BLaER1 treated with 17β-estradiol and CSF1 and Interleukin-3, amounts not matched to agents 10 nM and 100 nM (cell line): ENCODE measurements at regions not wholly inside any gene's neighbourhood (a gene's known extent, or its start where the extent isn't known, plus 50 kb on each side); places are given as distances from the start of the nearest gene placed in this dataset.
A peak's percentile ranks its signal among the peaks of the same experiment; 100 is the strongest.

Experiments used
- H3K27ac ChIP-seq, 11 experiments: shearing (Covaris generic); formaldehyde crosslinking; 2 replicates each; pipeline ENCODE4 v1.8.1; 2022
- H3K27me3 ChIP-seq, 11 experiments: shearing (Covaris generic); formaldehyde crosslinking; 2 replicates each; pipeline ENCODE4 v1.8.1; 2022
- H3K36me3 ChIP-seq, 11 experiments: shearing (Covaris generic); formaldehyde crosslinking; 2 replicates each; pipeline ENCODE4 v1.8.1; 2022
- H3K4me1 ChIP-seq, 10 experiments: shearing (Covaris generic); formaldehyde crosslinking; 2 replicates each; pipeline ENCODE4 v1.8.1; 2022
- H3K4me2 ChIP-seq, 11 experiments: shearing (Covaris generic); formaldehyde crosslinking; 2 replicates each; pipeline ENCODE4 v1.8.1; 2022
- H3K4me3 ChIP-seq, 10 experiments: shearing (Covaris generic); formaldehyde crosslinking; 2 replicates each; pipeline ENCODE4 v1.8.1; 2022
- H3K9ac ChIP-seq, 11 experiments: shearing (Covaris generic); formaldehyde crosslinking; 2 replicates each; pipeline ENCODE4 v1.8.1; 2022
- H3K9me3 ChIP-seq, 11 experiments: shearing (Covaris generic); formaldehyde crosslinking; replicated peaks in 1 of 11; 2 replicates each; pipeline ENCODE4 v1.8.1; 2022
- H4K20me1 ChIP-seq, 11 experiments: shearing (Covaris generic); formaldehyde crosslinking; 2 replicates each; pipeline ENCODE4 v1.8.1; 2022
- Cebpa-rat ChIP-seq, 11 experiments: shearing (Covaris generic); IDR thresholded peaks; 2 replicates each; pipeline ENCODE4 v1.8.1; 2022

- Histone ChIP-seq H3K9me3 (peaks cover 0 to 7% (median 4%) of the 10 kb centered on the region in 11 experiments; a peak in 6 of 22 replicates), H3K4me3 (no peak overlapping the region), H3K9ac (no peak overlapping the region), H3K36me3 (no peaks in the 10 kb centered on the region), H4K20me1 (peaks cover 0 to 26% (median 0%) of the 10 kb centered on the region in 11 experiments; a peak in 4 of 22 replicates), H3K4me2 (peak overlapping the region in 9 of 11 experiments; percentile 12 to 56 (median 41); a peak in 13 of 22 replicates), H3K27ac (no peak overlapping the region), H3K27me3 (peaks cover 0 to 7% (median 0%) of the 10 kb centered on the region in 11 experiments; a peak in 2 of 22 replicates), H3K4me1 (peaks cover 10 to 55% (median 34%) of the 10 kb centered on the region in 10 experiments)
- TF ChIP-seq Cebpa-rat (IDR thresholded peaks at IDR 0.05), result no peak
Observed at GRCh38 chr16:85353839-85354685, 241.8 kb upstream of the CIBAR2 start.

GRCh38 chr16:85354686-85355514 is 242.6 kb upstream of the CIBAR2 start:
- Histone ChIP-seq H3K36me3 (no peaks in the 10 kb centered on the region), H3K4me2 (peak overlapping the region in 9 of 11 experiments; percentile 12 to 56 (median 41); a peak in 16 of 22 replicates), H3K27ac (no peak overlapping the region), H4K20me1 (peaks cover 0 to 34% (median 0%) of the 10 kb centered on the region in 11 experiments; a peak in 4 of 22 replicates), H3K4me1 (peaks cover 18 to 64% (median 42%) of the 10 kb centered on the region in 10 experiments), H3K4me3 (no peak overlapping the region), H3K9ac (no peak overlapping the region), H3K9me3 (peaks cover 0 to 7% (median 4%) of the 10 kb centered on the region in 11 experiments; a peak in 6 of 22 replicates), H3K27me3 (peaks cover 0 to 9% (median 0%) of the 10 kb centered on the region in 11 experiments; a peak in 4 of 22 replicates)
- TF ChIP-seq Cebpa-rat (IDR thresholded peaks at IDR 0.05), result no peak

GRCh38 chr16:85355515-85355837 is 243.2 kb upstream of the CIBAR2 start:
- TF ChIP-seq Cebpa-rat (IDR thresholded peaks at IDR 0.05), result no peak
- peaks cover 0 to 38% (median 0%) of the 10 kb centered on the region in 11 experiments; a peak in 4 of 22 replicates for H4K20me1 ChIP-seq
- no peak overlapping the region for H3K27ac ChIP-seq
- H3K4me3 ChIP-seq, result no peak overlapping the region
- H3K4me1 ChIP-seq, result peaks cover 18 to 65% (median 46%) of the 10 kb centered on the region in 10 experiments
- H3K9me3 ChIP-seq, result peaks cover 0 to 7% (median 4%) of the 10 kb centered on the region in 11 experiments; a peak in 6 of 22 replicates
- H3K4me2 ChIP-seq, result peak overlapping the region in 5 of 11 experiments; percentile 17 to 56 (median 41); a peak in 4 of 22 replicates
- H3K36me3 ChIP-seq, result no peaks in the 10 kb centered on the region
- peaks cover 0 to 15% (median 0%) of the 10 kb centered on the region in 11 experiments; a peak in 5 of 22 replicates for H3K27me3 ChIP-seq
- no peak overlapping the region for H3K9ac ChIP-seq

- peaks cover 13 to 66% (median 46%) of the 10 kb centered on the region in 10 experiments for H3K4me1 ChIP-seq
- H3K4me2 ChIP-seq, result no peak overlapping the region
- H3K27ac ChIP-seq, result no peak overlapping the region
- no peak overlapping the region for H3K9ac ChIP-seq
- peaks cover 0 to 20% (median 0%) of the 10 kb centered on the region in 11 experiments; a peak in 5 of 22 replicates for H3K27me3 ChIP-seq
- H3K9me3 ChIP-seq, result peaks cover 0 to 7% (median 4%) of the 10 kb centered on the region in 11 experiments; a peak in 6 of 22 replicates
- no peak for TF ChIP-seq Cebpa-rat (IDR thresholded peaks at IDR 0.05)
- no peaks in the 10 kb centered on the region for H3K36me3 ChIP-seq
- H3K4me3 ChIP-seq, result no peak overlapping the region
- H4K20me1 ChIP-seq, result peaks cover 0 to 38% (median 0%) of the 10 kb centered on the region in 11 experiments; a peak in 4 of 22 replicates
Observed at GRCh38 chr16:85356157-85356556, 243.9 kb upstream of the CIBAR2 start.

DNA sequence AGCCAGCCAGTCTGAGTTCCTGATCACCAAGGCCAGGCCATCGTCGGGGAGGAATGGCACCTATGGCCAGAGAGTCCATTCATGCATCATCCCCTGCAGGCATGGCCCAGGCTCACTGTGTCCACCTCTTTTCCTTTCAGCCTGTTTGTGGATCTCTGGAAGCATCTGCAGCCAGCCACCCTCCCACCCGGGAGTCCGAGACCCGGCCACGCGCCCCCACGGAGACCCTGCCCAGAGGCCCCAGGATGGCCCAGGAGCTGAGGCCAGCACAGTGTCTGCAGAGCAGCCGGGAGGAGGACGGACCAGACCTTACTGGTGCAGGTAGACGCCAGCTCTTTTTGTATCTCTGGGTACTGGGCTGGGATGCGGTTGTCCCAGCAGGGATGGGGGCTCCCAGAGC is 245.1 kb upstream of the CIBAR2 start:
- H3K9me3 ChIP-seq, result peaks cover 0 to 7% (median 4%) of the 10 kb centered on the region in 11 experiments; a peak in 6 of 22 replicates
- H3K27me3 ChIP-seq, result peaks cover 0 to 32% (median 0%) of the 10 kb centered on the region in 11 experiments; a peak in 6 of 22 replicates
- peak overlapping the region in 4 of 11 experiments; percentile 15 to 38 (median 25); a peak in 4 of 22 replicates for H3K4me2 ChIP-seq
- TF ChIP-seq Cebpa-rat (IDR thresholded peaks at IDR 0.05), result no peak
- peaks cover 13 to 77% (median 57%) of the 10 kb centered on the region in 10 experiments for H3K4me1 ChIP-seq
- H3K36me3 ChIP-seq, result no peaks in the 10 kb centered on the region
- peaks cover 0 to 44% (median 0%) of the 10 kb centered on the region in 11 experiments; a peak in 4 of 22 replicates for H4K20me1 ChIP-seq
- no peak overlapping the region for H3K4me3 ChIP-seq
- no peak overlapping the region for H3K9ac ChIP-seq
- no peak overlapping the region for H3K27ac ChIP-seq

DNA sequence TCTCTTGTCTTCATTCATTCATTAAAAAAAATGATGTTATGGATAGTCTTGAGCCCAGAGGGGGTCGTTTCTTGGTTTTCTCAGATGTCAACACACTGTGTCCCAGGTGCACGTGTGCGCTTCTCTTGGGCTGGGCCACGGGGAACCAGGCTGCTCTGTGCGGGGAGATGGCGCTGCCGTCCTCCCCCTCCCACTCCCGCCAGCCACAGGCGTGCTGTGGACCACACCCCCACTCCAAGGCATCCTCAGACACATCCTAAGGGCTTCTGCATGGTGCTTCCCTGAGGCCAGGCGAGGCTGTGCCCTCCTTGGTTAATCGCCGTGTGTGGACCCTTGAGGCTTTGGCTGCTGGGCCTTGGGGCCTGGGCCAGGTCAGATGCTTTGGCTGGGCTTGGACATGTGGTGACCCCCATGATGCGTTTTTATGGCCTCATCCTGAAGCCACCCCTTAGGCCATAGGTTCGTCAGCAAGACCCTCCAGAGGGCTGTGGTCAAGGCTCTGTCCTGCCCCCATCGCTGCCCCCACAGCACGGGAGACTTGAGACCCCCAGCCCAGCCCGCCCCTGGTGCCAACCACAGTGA is 245.7 kb upstream of the CIBAR2 start:
- H3K36me3 ChIP-seq, result no peaks in the 10 kb centered on the region
- H3K9me3 ChIP-seq, result peaks cover 0 to 3% (median under 1%) of the 10 kb centered on the region in 11 experiments; a peak in 6 of 22 replicates
- H3K27me3 ChIP-seq, result peaks cover 0 to 34% (median 0%) of the 10 kb centered on the region in 11 experiments; a peak in 6 of 22 replicates
- peaks cover 0 to 44% (median 0%) of the 10 kb centered on the region in 11 experiments; a peak in 4 of 22 replicates for H4K20me1 ChIP-seq
- H3K4me1 ChIP-seq, result peaks cover 13 to 84% (median 61%) of the 10 kb centered on the region in 10 experiments
- no peak overlapping the region for H3K4me3 ChIP-seq
- no peak overlapping the region for H3K27ac ChIP-seq
- no peak overlapping the region for H3K9ac ChIP-seq
- peak overlapping the region in 4 of 11 experiments; percentile 38 to 90 (median 80); a peak in 4 of 22 replicates for H3K4me2 ChIP-seq
- TF ChIP-seq Cebpa-rat (IDR thresholded peaks at IDR 0.05), result no peak

DNA sequence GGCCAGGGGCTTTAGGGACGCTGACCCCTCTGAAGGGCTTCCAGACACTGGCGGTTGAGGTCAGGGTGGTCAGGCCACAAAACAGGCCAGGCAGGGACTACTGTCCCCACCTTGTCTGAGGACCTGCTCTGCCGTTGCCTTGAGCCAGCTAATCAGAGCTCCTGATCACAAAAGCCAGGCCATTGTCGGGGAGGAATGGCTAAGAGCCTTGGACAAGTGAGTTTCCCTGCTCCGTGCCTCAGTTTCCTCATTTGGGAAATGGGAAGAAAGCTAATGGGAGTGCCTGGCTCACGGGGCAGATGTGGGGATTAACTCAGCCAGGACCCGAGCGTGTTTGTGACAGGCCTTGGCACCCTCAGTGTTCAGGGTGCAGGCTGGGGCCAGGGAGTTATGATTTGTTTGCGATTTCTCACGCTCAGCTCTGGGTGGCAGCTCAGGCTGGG is 246.5 kb upstream of the CIBAR2 start:
- Histone ChIP-seq H4K20me1 (peaks cover 0 to 44% (median 0%) of the 10 kb centered on the region in 11 experiments; a peak in 4 of 22 replicates), H3K4me3 (no peak overlapping the region), H3K4me1 (peaks cover 13 to 88% (median 67%) of the 10 kb centered on the region in 10 experiments), H3K27me3 (peaks cover 0 to 34% (median 0%) of the 10 kb centered on the region in 11 experiments; a peak in 6 of 22 replicates), H3K9me3 (no peaks in the 10 kb centered on the region), H3K36me3 (no peaks in the 10 kb centered on the region), H3K4me2 (peak overlapping the region; percentile 56 to 90 (median 78); a peak in 21 of 22 replicates), H3K9ac (peak overlapping the region in 5 of 11 experiments; percentile 7 to 60 (median 18); a peak in 7 of 22 replicates), H3K27ac (peak overlapping the region in 2 of 11 experiments; percentile 31 to 32; a peak in 4 of 22 replicates)
- no peak for TF ChIP-seq Cebpa-rat (IDR thresholded peaks at IDR 0.05)
